CD14-positive monocyte (primary cell): ENCODE measurements at regions not wholly inside any gene's neighbourhood (a gene's known extent, or its start where the extent isn't known, plus 50 kb on each side); places are given as distances from the start of the nearest gene placed in this dataset.

Experiments
- DNase-seq, 3 donors: peaks; one replicate each; pipeline ENCODE4 v3.0.0-alpha.2; 2011 to 2022
- H2AFZ ChIP-seq: 2 replicates; pipeline ENCODE4 v1.6.0; 2012; ENCODE audit warnings: mild to moderate bottlenecking, low read depth, low read length, inconsistent platforms; ENCODE audit not compliant: insufficient read depth, poor library complexity, severe bottlenecking
- H3K27ac ChIP-seq, 2 donors: 1 replicate in 1 of 2; 2 replicates in 1 of 2; pipeline ENCODE4 v1.5.1; 2012 to 2013; ENCODE audit warnings: low read length in 2 of 2, control low read depth in 1 of 2, inconsistent platforms in 1 of 2, low read depth in 1 of 2, mild to moderate bottlenecking in 1 of 2
- H3K27me3 ChIP-seq, 2 donors: one replicate each; pipeline versions ENCODE4 v1.6.0 to v1.6.1; 2011 to 2013; ENCODE audit warnings: low read length in 2 of 2; ENCODE audit not compliant: control insufficient read depth in 2 of 2, insufficient read depth in 2 of 2
- H3K36me3 ChIP-seq, 2 donors: replicated peaks in 1 of 2; 1 replicate in 1 of 2; 2 replicates in 1 of 2; pipeline versions ENCODE4 v1.5.1 to v1.6.1; 2012 to 2013; ENCODE audit warnings: low read length in 2 of 2, control low read depth in 1 of 2, inconsistent platforms in 1 of 2, mild to moderate bottlenecking in 1 of 2; ENCODE audit not compliant: insufficient read depth in 2 of 2, control insufficient read depth in 1 of 2
- H3K4me1 ChIP-seq, 2 donors: 1 replicate in 1 of 2; 2 replicates in 1 of 2; pipeline versions ENCODE4 v1.5.1 to v1.6.1; 2012 to 2013; ENCODE audit warnings: low read length in 2 of 2, control low read depth in 1 of 2, inconsistent platforms in 1 of 2, mild to moderate bottlenecking in 1 of 2, moderate library complexity in 1 of 2; ENCODE audit not compliant: insufficient read depth in 2 of 2, control insufficient read depth in 1 of 2
- H3K4me2 ChIP-seq: replicated peaks from 2 replicates; pipeline ENCODE3; 2012; ENCODE audit warnings: low read length, moderate library complexity, mild to moderate bottlenecking; ENCODE audit not compliant: poor library complexity, severe bottlenecking; ENCODE audit errors: extremely low read depth
- H3K4me3 ChIP-seq, 3 experiments: fragments of 200-600 bp in 1 of 3; sonication (generic) in 1 of 3; replicated peaks in 1 of 3; 1 replicate in 2 of 3; 2 replicates in 1 of 3; pipeline ENCODE4 v1.5.1; 2011 to 2013; ENCODE audit warnings: low read length in 3 of 3, mild to moderate bottlenecking in 3 of 3, control low read depth in 2 of 3, low read depth in 2 of 3, inconsistent platforms in 1 of 3, moderate library complexity in 1 of 3
- H3K79me2 ChIP-seq: 2 replicates; pipeline ENCODE4 v1.6.0; 2012; ENCODE audit warnings: mild to moderate bottlenecking, control low read depth, inconsistent platforms, low read length, moderate library complexity; ENCODE audit not compliant: insufficient read depth
- H3K9ac ChIP-seq: 2 replicates; pipeline ENCODE4 v1.6.0; 2017; ENCODE audit warnings: low read length, mild to moderate bottlenecking; ENCODE audit not compliant: insufficient read depth, poor library complexity, severe bottlenecking
- H3K9me3 ChIP-seq, 2 donors: replicated peaks in 1 of 2; 1 replicate in 1 of 2; 2 replicates in 1 of 2; pipeline versions ENCODE4 v1.5.1 to v1.6.1; 2012 to 2013; ENCODE audit warnings: low read length in 2 of 2, control low read depth in 1 of 2; ENCODE audit not compliant: control insufficient read depth in 1 of 2, insufficient read depth in 1 of 2
- H4K20me1 ChIP-seq: 2 replicates; pipeline ENCODE4 v1.6.0; 2012; ENCODE audit warnings: mild to moderate bottlenecking, low read length, control low read depth, moderate library complexity; ENCODE audit not compliant: insufficient read depth
- H3K27ac Mint-ChIP-seq, 7 donors: one replicate each; pipeline ENCODE4 v1.8.0; 2020; ENCODE audit warnings: mild to moderate bottlenecking in 7 of 7, mixed read lengths in 7 of 7, moderate library complexity in 6 of 7, inconsistent platforms in 2 of 7
- H3K27me3 Mint-ChIP-seq, 3 donors: one replicate each; pipeline ENCODE4 v1.8.0; 2021 to 2022; ENCODE audit warnings: low read depth in 3 of 3, mild to moderate bottlenecking in 3 of 3, mixed read lengths in 3 of 3, moderate library complexity in 3 of 3, inconsistent platforms in 1 of 3
- H3K36me3 Mint-ChIP-seq, 2 donors: one replicate each; pipeline ENCODE4 v1.8.0; 2020; ENCODE audit warnings: mixed read lengths in 2 of 2, inconsistent platforms in 1 of 2, mild to moderate bottlenecking in 1 of 2
- H3K4me1 Mint-ChIP-seq: one replicate; pipeline ENCODE4 v1.8.0; 2020; ENCODE audit warnings: mild to moderate bottlenecking, mixed read lengths
- H3K4me3 Mint-ChIP-seq, 2 donors: one replicate each; pipeline ENCODE4 v1.8.0; 2020; ENCODE audit warnings: mild to moderate bottlenecking in 2 of 2, mixed read lengths in 2 of 2, moderate library complexity in 1 of 2
- H3K9me3 Mint-ChIP-seq, 7 donors: one replicate each; pipeline ENCODE4 v1.8.0; 2020 to 2022; ENCODE audit warnings: mixed read lengths in 7 of 7, mild to moderate bottlenecking in 6 of 7, moderate library complexity in 6 of 7, inconsistent platforms in 2 of 7
- CTCF ChIP-seq: fragments of 200-600 bp; IDR thresholded peaks from one replicate; pipeline ENCODE4 v1.8.0; 2022; ENCODE audit warnings: antibody characterized with exemption, mild to moderate bottlenecking
- WGBS: methylation state at CpG from one replicate; pipeline ENCODE4 v1.1.5; 2013; ENCODE audit warnings: missing lambda C conversion rate; ENCODE audit not compliant: insufficient coverage; 5-methylcytosine and 5-hydroxymethylcytosine counted together
- intact Hi-C, 2 donors: fragments of 100-400 bp; cut with micrococcal nuclease; formaldehyde crosslinking; loops; one replicate each; pipeline versions ENCODE4 v1.15.0 to v1.15.1; 2023

GRCh38 chr15:91435113-91435512 lies 335.1 kb downstream of the SV2B start:
- TF ChIP-seq CTCF = no peak
- H3K4me3 ChIP-seq = no peak overlapping the region
- Mint-ChIP-seq H3K27ac (no peak overlapping the region), H3K9me3 (peaks cover 0 to 16% (median 8%) of the 10 kb centered on the region in 7 donors), H3K4me1 (peaks cover under 1% of the 10 kb centered on the region), H3K27me3 (no peaks in the 10 kb centered on the region), H3K36me3 (no peaks in the 10 kb centered on the region), H3K4me3 (no peak overlapping the region)
- peaks cover 0 to 4% of the 10 kb centered on the region in 2 donors for H3K9me3 ChIP-seq
- WGBS = no CpG with 5 or more reads among the region's 2 CpGs
- no peaks in the 10 kb centered on the region for H3K4me1 ChIP-seq
- H4K20me1 ChIP-seq = no peaks in the 10 kb centered on the region
- H3K9ac ChIP-seq = no peak overlapping the region
- no peak overlapping the region for H2AFZ ChIP-seq
- no peaks in the 10 kb centered on the region for H3K36me3 ChIP-seq
- no peaks in the 10 kb centered on the region for H3K27me3 ChIP-seq
- H3K79me2 ChIP-seq = no peaks in the 10 kb centered on the region
- H3K4me2 ChIP-seq = no peak overlapping the region
- intact Hi-C loops = no loop called here
- no peak for DNase-seq
- no peak overlapping the region for H3K27ac ChIP-seq

GRCh38 chr15:91444656-91445055 lies 344.6 kb downstream of the SV2B start:
- no peak for TF ChIP-seq CTCF
- intact Hi-C loops = no loop called here
- H3K4me3 ChIP-seq = no peak overlapping the region

More at GRCh38 chr15:91444656-91445055, 344.6 kb downstream of the SV2B start:
- Histone ChIP-seq H3K9ac (no peak overlapping the region), H4K20me1 (no peaks in the 10 kb centered on the region), H3K79me2 (no peaks in the 10 kb centered on the region), H3K27ac (no peak overlapping the region), H3K4me1 (no peaks in the 10 kb centered on the region), H3K27me3 (no peaks in the 10 kb centered on the region), H3K9me3 (peaks cover 0 to 4% of the 10 kb centered on the region in 2 donors), H3K36me3 (no peaks in the 10 kb centered on the region), H3K4me2 (no peak overlapping the region), H2AFZ (no peak overlapping the region)
- H3K4me1 Mint-ChIP-seq = no peaks in the 10 kb centered on the region
- WGBS = 100% methylated on average over 1 of the region's 3 CpGs
- H3K4me3 Mint-ChIP-seq = no peak overlapping the region
- no peak overlapping the region for H3K27ac Mint-ChIP-seq
- H3K9me3 Mint-ChIP-seq = peaks cover 3 to 15% (median 12%) of the 10 kb centered on the region in 7 donors
- H3K27me3 Mint-ChIP-seq = peaks cover 0 to 2% (median 0%) of the 10 kb centered on the region in 3 donors
- H3K36me3 Mint-ChIP-seq = no peaks in the 10 kb centered on the region
- DNase-seq = no peak
